NCI-H345 treated with DMSO at 0.1 percent for 48 hours (cell line): ENCODE measurements at regions not wholly inside any gene's neighbourhood (a gene's known extent, or its start where the extent isn't known, plus 50 kb on each side); places are given as distances from the start of the nearest gene placed in this dataset.
A peak's percentile ranks its signal among the peaks of the same experiment; 100 is the strongest.
"Not testable (repeated sequence)": the region's sequence is repeated elsewhere in the genome, so short reads cannot be mapped to it uniquely, and the experiment has no call there.

Experiments used
- DNase-seq: peaks from one replicate; lab custom pipeline; 2025; ENCODE audit not compliant: unreplicated experiment; lab: John Stamatoyannopoulos, UW

GRCh38 chr3:139132976-139133375, 88.3 kb upstream of the PRR23C start:
- peak; percentile 17 for DNase-seq

DNA sequence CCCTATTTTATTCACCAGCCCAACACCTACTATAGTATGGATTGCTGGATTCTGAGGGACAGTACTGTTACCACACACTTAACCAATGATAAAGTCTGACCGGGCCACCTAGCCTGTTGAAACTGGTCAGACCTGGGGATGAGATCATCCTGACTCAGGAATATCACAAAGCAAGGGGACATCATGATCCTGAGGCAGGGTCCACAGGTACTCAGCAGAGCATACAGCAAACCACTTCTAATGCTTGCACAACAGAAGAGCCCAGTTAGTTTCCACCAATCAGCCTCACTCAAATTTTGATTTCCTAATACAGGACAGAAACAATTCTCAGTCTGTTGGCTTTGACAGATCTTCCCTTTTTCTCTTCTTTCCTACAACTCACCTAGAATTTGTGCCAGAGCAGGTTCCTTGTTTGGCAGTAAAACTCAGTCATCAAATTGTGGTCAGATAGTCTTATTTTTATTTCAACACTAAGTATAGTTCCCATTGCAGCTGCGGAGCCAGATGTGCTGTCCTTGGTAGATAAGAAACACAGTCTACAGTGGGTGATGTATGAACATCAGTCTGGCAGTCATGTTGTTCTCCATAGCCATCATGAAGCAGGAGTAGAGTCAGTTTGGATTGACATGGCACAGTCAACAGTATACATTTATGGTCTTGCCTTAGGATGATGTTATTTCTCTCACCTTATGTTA, 90.1 kb upstream of the PRR23C start:
- no peak for DNase-seq

GRCh38 chr3:139135657-139136056, 91.0 kb upstream of the PRR23C start:
- no peak for DNase-seq

DNA sequence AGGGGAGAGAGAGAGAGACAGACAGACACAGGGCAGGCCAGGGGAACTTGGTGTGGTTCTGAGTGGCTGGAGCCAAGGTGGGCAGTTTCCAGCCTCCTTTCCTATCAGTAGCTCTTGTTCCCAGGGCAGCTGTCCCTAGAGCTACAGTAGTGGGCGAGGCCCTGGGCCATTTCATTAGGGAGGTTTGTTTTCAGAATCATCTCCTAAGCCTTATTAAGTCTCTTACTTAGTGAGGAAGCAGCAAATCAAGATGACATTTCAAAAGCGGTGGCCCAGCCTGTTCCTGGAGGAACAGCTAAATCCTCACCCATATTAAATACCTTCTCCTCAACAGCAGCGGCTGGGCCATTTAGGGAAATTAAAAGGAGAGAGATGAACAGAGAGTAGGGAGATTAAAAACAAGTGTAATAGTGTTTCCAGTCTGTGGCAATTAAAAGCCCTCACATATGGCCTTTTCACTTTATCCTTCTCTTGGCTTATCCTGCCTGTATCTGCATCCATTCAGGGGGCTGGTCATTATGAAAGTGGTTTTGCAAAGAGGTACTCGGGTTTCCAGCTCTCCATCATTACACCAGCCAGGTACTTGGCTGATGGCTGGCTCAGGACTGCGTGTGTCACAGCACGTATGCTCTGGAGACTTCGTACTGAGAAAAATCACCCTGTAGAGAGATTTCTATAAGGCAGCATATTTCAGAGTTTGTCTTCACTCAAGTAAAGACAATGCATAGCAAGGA, 91.9 kb upstream of the PRR23C start:
- no peak for DNase-seq

- DNase-seq, result no peak
These were observed 95.9 kb upstream of the PRR23C start for GRCh38 chr3:139140553-139140952.

- DNase-seq, result not testable (repeated sequence)
These were observed 101.3 kb upstream of the PRR23C start for GRCh38 chr3:139145980-139146379.

DNA sequence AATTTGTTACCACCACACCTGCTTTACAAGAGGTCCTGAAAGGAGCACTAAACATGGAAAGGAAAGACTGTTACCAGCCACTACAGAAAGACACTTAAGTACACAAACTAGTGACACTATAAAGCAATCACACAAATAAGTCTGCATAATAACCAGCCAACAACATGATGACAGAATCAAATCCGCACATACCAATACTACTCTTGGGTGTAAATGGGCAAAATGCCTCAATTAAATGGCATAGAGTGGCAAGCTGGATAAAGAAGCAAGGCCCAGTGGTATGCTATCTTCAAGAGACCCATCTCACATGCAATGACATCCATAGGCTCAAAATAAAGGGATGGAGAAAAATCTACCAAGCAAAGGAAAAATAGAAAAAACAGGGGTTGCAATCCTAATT, 106.8 kb upstream of the PRR23C start:
- DNase-seq, result no peak

DNA sequence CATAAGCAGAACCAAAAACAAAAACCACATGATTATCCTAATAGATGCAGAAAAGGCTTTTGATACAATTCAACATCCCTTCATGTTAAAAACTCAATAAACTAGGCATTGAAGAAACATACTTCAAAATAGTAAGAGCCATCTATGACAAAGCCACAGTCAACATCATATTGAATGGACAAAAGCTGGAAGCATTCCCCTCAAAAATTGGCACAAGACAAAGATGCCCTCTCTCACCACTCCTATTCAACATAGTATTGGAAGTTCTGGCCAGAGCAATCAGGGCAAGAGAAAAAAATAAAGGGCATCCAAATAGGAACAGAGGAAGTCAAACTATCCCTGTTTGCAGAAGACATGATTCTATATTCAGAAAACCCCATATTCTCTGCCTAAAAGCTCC, 108.7 kb upstream of the PRR23C start:
- not testable (repeated sequence) for DNase-seq

DNA sequence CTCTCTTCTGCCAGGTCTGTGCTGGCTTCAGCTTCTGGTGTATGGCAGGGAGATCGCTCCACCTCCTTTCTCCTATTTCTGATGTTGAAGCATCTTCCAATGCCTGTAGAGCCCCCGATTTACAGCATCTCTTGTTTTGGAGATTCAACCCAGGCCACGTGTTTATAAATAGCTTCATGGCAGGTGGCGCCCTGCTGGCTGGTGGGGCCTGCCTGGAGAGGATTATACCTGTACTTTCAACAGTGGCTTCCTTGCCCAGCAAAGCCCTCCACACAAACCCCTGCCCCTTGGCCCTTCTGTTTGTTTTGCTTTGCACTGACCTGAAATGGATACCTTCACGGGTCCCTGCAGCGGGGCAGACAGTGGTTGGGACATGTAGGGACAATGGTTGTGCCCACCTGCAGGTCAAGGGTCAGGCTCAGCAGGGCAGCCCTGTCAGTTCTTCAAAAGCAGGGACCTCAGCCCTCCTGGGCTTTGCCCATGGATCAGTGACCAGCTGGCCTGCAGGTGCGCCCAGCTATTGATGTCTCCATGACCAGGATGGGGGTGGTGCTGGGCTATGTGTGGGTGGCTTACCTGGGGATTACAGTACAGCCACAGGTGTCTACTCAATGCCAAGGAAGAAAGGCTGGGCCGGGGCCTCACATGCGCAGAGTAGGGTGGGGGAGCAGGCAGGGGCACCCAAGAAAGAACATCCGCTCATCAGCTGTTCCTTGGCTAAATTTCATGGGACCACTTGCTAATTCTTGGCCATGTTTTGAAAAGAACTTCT, 112.7 kb upstream of the PRR23C start:
- no peak for DNase-seq

DNA sequence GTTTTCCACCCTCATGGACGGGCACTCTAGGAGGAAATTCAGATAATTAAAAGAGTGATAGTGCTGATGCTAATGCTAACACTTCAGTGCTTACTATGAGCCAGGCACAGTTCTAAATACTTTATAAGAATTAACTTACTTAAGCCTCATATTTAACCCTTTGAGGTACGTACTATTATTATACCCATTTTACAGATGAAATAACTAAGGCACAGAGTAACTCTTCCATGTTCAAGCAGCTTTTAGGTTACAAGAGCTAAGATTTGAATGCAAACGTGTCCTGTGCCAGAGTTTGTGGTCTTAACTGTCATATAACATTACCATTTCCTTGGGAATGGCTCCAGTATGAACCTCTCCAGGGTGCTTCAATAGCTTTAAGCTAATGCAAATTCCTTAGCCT, 114.7 kb upstream of the PRR23C start:
- DNase-seq, result no peak

- no peak for DNase-seq
These were observed 128.8 kb upstream of the PRR23C start for GRCh38 chr3:139173372-139174108.

- no peak for DNase-seq
These were observed 135.8 kb upstream of the PRR23C start for GRCh38 chr3:139180489-139180888.

DNA sequence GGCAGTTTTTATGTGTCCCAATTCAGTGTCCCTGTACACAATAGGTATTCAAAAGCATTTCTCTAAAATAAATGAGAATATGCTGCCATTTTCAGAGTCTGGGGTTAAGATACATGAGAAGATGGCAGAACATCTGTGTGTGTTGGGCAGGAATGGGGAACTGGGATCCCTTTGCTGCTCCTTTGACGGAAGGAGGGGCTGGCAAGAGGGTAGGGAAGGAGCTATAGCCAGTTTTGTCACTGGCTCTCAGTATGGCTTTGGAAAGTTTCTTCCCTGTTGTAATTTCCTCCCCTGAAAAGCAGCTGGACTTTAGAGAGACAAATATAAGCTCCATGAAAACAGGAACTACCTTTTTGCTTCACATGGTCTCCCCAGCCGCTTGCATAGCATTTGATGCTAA, 137.5 kb upstream of the PRR23C start:
- no peak for DNase-seq

DNA sequence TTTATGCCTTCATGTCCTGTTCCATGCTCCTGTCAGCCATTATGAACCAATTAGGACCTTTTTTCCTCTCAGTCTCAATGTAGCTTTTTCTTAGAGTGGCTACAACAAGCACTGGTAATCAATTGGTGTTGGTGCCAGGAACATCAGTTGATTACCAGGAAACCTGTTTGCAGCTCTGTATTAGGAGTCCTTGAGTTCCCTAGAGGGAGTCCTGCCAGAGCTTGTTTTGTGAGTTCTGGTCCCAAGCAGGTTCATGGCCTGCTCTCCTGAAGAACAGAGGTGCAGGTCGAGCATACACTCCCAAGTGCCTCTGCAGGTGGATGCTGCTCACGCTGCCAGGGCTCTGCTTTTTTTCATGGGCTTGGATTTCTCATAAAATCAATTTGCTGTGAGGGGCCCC, 137.9 kb upstream of the PRR23C start:
- DNase-seq, result no peak

- no peak for DNase-seq
These were observed 140.8 kb upstream of the PRR23C start for GRCh38 chr3:139185527-139185926.

GRCh38 chr3:139187154-139187553, 142.5 kb upstream of the PRR23C start:
- no peak for DNase-seq

- DNase-seq, result no peak
These were observed 143.0 kb upstream of the PRR23C start for GRCh38 chr3:139187648-139188047.

GRCh38 chr3:139189943-139190342, 145.3 kb upstream of the PRR23C start:
- no peak for DNase-seq

- DNase-seq, result not testable (repeated sequence)
These were observed 149.4 kb upstream of the MRPS22 start for GRCh38 chr3:139194421-139194820.

DNA sequence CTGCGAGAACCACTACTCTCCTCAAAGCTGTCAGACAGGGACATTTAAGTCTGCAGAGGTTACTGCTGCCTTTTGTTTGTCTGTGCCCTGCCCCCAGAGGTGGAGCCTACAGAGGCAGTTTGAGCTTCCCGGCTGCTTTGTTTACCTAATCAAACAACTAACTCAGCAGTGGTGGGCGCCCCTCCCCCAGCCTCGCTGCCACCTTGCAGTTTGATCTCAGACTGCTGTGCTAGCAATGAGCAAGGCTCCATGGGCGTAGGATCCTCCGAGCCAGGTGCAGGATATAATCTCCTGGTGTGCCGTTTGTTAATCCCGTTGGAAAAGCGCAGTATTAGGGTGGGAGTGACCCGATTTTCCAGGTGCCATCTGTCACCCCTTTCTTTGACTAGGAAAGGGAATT, 147.7 kb upstream of the MRPS22 start:
- DNase-seq, result not testable (repeated sequence)

DNA sequence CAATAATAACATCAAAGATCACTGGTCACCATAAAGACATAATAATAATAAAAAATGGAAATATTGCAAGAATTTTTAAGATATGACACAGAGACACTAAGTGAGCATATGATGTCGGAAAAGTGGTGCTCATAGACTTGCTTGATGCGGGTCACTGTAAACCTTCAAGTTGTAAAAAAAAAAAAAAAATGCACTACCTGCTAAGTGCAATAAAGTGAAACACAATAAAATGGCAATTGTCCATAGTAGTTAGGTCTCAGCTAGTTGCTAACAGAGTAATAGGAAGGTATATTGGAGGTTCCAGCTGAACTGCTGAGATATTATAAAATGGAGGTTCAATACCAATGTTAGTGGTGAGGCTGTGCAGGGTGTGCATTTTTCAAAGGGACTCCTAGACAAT, 146.6 kb upstream of the MRPS22 start:
- no peak for DNase-seq
